ENCODE measurements at regions not wholly inside any gene's neighbourhood (a gene's known extent, or its start where the extent isn't known, plus 50 kb on each side); places are given as distances from the start of the nearest gene placed in this dataset.

DNA sequence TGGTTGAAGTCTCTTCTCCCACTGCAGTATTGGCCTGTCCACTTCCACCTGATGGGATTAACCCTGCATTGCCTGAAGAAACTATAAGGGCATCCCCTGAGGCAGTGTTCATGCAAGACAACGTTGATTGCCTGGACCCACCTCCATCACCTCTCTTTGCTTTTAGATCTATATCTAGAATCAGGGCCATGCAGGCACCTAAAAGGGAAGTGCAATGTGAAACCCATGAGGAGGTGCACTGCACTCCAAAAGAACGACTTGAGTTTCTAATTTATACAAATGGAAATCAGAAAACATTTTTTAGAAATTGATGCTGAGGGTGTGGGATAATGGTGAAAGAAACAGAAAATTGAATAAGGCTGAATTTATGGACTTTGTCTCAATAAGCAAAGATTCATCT, 694.4 kb downstream of the TRAM1L1 start:
- DNase-seq (ENCODE audit: low spot score) (no peak), ATAC-seq (ENCODE audit: low read depth) (no peak)
- no peaks in the 10 kb centered on the region for H3K36me3 ChIP-seq (ENCODE audit: low read depth)
- no peaks in the 10 kb centered on the region for H3K27me3 ChIP-seq (ENCODE audit: insufficient read depth, poor library complexity, severe bottlenecking)
- no peaks in the 10 kb centered on the region for H3K9me3 ChIP-seq (ENCODE audit: severe bottlenecking)
- H3K4me1 ChIP-seq (ENCODE audit: insufficient read depth, poor library complexity, severe bottlenecking), result peaks cover 2% of the 10 kb centered on the region
- H3K27ac ChIP-seq (ENCODE audit: poor library complexity, severe bottlenecking), result no peak overlapping the region
- TF ChIP-seq, protein P1, sequence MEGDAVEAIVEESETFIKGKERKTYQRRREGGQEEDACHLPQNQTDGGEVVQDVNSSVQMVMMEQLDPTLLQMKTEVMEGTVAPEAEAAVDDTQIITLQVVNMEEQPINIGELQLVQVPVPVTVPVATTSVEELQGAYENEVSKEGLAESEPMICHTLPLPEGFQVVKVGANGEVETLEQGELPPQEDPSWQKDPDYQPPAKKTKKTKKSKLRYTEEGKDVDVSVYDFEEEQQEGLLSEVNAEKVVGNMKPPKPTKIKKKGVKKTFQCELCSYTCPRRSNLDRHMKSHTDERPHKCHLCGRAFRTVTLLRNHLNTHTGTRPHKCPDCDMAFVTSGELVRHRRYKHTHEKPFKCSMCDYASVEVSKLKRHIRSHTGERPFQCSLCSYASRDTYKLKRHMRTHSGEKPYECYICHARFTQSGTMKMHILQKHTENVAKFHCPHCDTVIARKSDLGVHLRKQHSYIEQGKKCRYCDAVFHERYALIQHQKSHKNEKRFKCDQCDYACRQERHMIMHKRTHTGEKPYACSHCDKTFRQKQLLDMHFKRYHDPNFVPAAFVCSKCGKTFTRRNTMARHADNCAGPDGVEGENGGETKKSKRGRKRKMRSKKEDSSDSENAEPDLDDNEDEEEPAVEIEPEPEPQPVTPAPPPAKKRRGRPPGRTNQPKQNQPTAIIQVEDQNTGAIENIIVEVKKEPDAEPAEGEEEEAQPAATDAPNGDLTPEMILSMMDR (IDR thresholded peaks at IDR 0.05; ENCODE audit: poor library complexity, severe bottlenecking), result no peak
- no peak overlapping the region for H3K4me3 ChIP-seq (ENCODE audit: severe bottlenecking)

DNA sequence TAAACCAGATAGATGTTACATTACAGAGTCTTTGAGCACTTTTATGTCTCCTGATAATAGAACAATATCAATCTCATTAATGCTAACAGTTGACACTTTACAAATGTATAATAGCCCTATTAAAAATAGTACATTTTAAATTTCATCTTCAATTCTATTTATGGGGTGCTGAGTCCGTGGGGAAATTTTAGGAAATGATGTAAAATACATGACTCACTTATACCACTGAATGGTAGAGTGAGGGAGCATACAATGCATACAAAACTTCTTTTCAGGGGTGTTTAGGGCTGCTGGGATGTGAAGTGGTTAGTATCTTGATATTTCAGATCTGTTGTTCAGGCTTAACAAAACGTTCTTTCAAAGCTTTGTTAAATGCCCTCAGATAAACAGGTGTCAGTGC, 696.2 kb downstream of the TRAM1L1 start:
- Histone ChIP-seq H3K36me3 (ENCODE audit: low read depth) (no peaks in the 10 kb centered on the region), H3K4me1 (ENCODE audit: insufficient read depth, poor library complexity, severe bottlenecking) (no peaks in the 10 kb centered on the region), H3K9me3 (ENCODE audit: severe bottlenecking) (no peaks in the 10 kb centered on the region), H3K27me3 (ENCODE audit: insufficient read depth, poor library complexity, severe bottlenecking) (no peaks in the 10 kb centered on the region), H3K27ac (ENCODE audit: poor library complexity, severe bottlenecking) (no peak overlapping the region), H3K4me3 (ENCODE audit: severe bottlenecking) (no peak overlapping the region)
- ATAC-seq (ENCODE audit: low read depth), result no peak
- TF ChIP-seq, protein P1 (IDR thresholded peaks at IDR 0.05; ENCODE audit: poor library complexity, severe bottlenecking), result no peak
- DNase-seq (ENCODE audit: low spot score), result no peak

DNA sequence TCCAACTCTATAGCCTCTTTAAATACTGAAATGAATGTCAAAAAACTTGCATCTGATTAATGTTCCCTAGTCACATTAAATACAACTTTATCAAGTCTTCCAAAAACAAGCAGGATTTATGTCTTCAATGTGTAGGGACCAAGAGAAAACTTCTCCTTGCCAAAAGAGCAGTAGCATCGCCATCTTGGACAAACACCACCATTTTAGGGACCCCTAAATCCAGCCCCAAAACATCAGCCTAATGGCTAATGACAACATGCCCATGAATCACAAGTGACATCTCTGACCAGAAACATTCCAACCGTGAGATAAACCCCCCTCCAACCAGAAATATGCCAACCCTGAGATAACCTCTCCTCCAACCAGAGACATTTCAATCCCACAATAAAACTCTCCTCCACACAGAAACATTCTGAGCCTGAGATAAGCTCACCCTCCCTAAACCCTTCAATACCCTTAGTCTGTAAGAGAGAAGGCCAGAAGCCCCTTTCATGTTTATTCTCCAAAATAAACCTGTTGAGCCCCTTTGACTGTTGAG, 697.4 kb downstream of the TRAM1L1 start:
- DNase-seq (ENCODE audit: low spot score), result no peak
- H3K27ac ChIP-seq (ENCODE audit: poor library complexity, severe bottlenecking), result no peak overlapping the region
- TF ChIP-seq, protein P1 (IDR thresholded peaks at IDR 0.05; ENCODE audit: poor library complexity, severe bottlenecking), result no peak
- H3K4me1 ChIP-seq (ENCODE audit: insufficient read depth, poor library complexity, severe bottlenecking), result no peaks in the 10 kb centered on the region
- no peaks in the 10 kb centered on the region for H3K36me3 ChIP-seq (ENCODE audit: low read depth)
- H3K4me3 ChIP-seq (ENCODE audit: severe bottlenecking), result no peak overlapping the region
- H3K27me3 ChIP-seq (ENCODE audit: insufficient read depth, poor library complexity, severe bottlenecking), result no peaks in the 10 kb centered on the region
- H3K9me3 ChIP-seq (ENCODE audit: severe bottlenecking), result no peaks in the 10 kb centered on the region
- ATAC-seq (ENCODE audit: low read depth), result no peak

- Histone ChIP-seq H3K4me3 (ENCODE audit: severe bottlenecking) (no peak overlapping the region), H3K9me3 (ENCODE audit: severe bottlenecking) (no peaks in the 10 kb centered on the region), H3K27ac (ENCODE audit: poor library complexity, severe bottlenecking) (no peak overlapping the region), H3K27me3 (ENCODE audit: insufficient read depth, poor library complexity, severe bottlenecking) (no peaks in the 10 kb centered on the region), H3K4me1 (ENCODE audit: insufficient read depth, poor library complexity, severe bottlenecking) (no peaks in the 10 kb centered on the region), H3K36me3 (ENCODE audit: low read depth) (no peaks in the 10 kb centered on the region)
- DNase-seq (ENCODE audit: low spot score) (no peak), ATAC-seq (ENCODE audit: low read depth) (no peak)
- TF ChIP-seq, protein P1 (IDR thresholded peaks at IDR 0.05; ENCODE audit: poor library complexity, severe bottlenecking), result no peak
Measured at GRCh38 chr4:116386856-116387255, 698.5 kb downstream of the TRAM1L1 start.

DNA sequence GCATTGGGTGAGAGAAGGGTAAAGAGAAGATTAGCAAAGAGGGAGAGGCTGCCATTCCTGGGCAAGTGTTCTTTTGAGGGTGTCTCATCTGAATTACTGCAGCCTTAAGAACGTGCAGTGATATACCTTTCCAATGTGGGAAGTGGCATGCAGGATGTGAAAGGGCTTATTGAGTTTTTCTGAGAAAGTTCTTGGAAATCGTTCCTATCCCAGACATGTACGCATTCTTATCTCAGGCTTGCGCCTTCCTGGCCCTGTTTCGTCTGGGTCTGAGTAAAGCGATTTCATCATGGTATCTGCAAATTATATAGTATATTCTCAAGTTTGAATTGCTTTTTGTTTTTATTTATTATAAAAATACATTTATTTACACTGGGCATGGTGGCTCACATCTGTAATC, 699.8 kb downstream of the TRAM1L1 start:
- Histone ChIP-seq H3K36me3 (ENCODE audit: low read depth) (no peaks in the 10 kb centered on the region), H3K27me3 (ENCODE audit: insufficient read depth, poor library complexity, severe bottlenecking) (no peaks in the 10 kb centered on the region), H3K4me3 (ENCODE audit: severe bottlenecking) (no peak overlapping the region), H3K9me3 (ENCODE audit: severe bottlenecking) (no peaks in the 10 kb centered on the region), H3K27ac (ENCODE audit: poor library complexity, severe bottlenecking) (no peak overlapping the region), H3K4me1 (ENCODE audit: insufficient read depth, poor library complexity, severe bottlenecking) (no peaks in the 10 kb centered on the region)
- ATAC-seq (ENCODE audit: low read depth) (no peak), DNase-seq (ENCODE audit: low spot score) (no peak)
- TF ChIP-seq, protein P1 (IDR thresholded peaks at IDR 0.05; ENCODE audit: poor library complexity, severe bottlenecking), result no peak
